H1 (cell line): ENCODE measurements at regions not wholly inside any gene's neighbourhood (a gene's known extent, or its start where the extent isn't known, plus 50 kb on each side); places are given as distances from the start of the nearest gene placed in this dataset.

Source experiments
- CTCF ChIA-PET: fragments of 300-600 bp; sonication (Branson Sonifier 250); formaldehyde crosslinking; loops from one replicate; lab custom pipeline; 2021; ENCODE audit not compliant: partially characterized antibody; lab: Charles Lee
- POLR2A ChIA-PET: fragments of 300-600 bp; sonication (Branson Sonifier 250); formaldehyde crosslinking; loops from one replicate; lab custom pipeline; 2021; ENCODE audit warnings: inconsistent platforms; ENCODE audit not compliant: partially characterized antibody; lab: Charles Lee
- DNase-seq, 2 experiments: peaks; one replicate each; pipeline versions ENCODE4 v3.0.0 to v3.0.0-alpha.2; 2010 to 2022; ENCODE audit warnings: low spot score in 2 of 2, low read depth in 1 of 2, mixed read lengths in 1 of 2
- FAIRE-seq: peaks from 2 replicates; lab custom pipeline; 2011; peaks lifted over from hg19 to GRCh38; lab: Jason Lieb, UNC
- H2AFZ ChIP-seq: 2 replicates; pipeline ENCODE4 v1.8.1; 2012; ENCODE audit warnings: low read length, inconsistent platforms
- H2AK5ac ChIP-seq: 2 replicates; pipeline ENCODE4 v1.6.1; 2013; ENCODE audit warnings: low read depth, low read length
- H2BK120ac ChIP-seq: replicated peaks from 2 replicates; pipeline ENCODE3; 2013; ENCODE audit warnings: low read depth, low read length, inconsistent platforms
- H2BK12ac ChIP-seq: 2 replicates; pipeline ENCODE4 v1.6.1; 2013; ENCODE audit warnings: low read depth, low read length
- H2BK15ac ChIP-seq: 2 replicates; pipeline ENCODE4 v1.6.1; 2013; ENCODE audit warnings: low read length
- H2BK20ac ChIP-seq: 2 replicates; pipeline ENCODE4 v1.6.1; 2013; ENCODE audit warnings: low read length
- H2BK5ac ChIP-seq: 2 replicates; pipeline ENCODE4 v1.6.1; 2013; ENCODE audit warnings: low read depth, low read length
- H3K14ac ChIP-seq: 2 replicates; pipeline ENCODE4 v1.6.1; 2013; ENCODE audit warnings: inconsistent platforms; ENCODE audit not compliant: insufficient read length
- H3K18ac ChIP-seq: 2 replicates; pipeline ENCODE4 v1.6.1; 2013; ENCODE audit warnings: low read length; ENCODE audit errors: extremely low read depth
- H3K23ac ChIP-seq: 2 replicates; pipeline ENCODE4 v1.6.1; 2013; ENCODE audit warnings: inconsistent platforms; ENCODE audit not compliant: insufficient read length
- H3K23me2 ChIP-seq: 2 replicates; pipeline ENCODE4 v1.6.1; 2013; ENCODE audit warnings: low read depth, low read length
- H3K27ac ChIP-seq: 2 replicates; pipeline ENCODE4 v1.6.1; 2011; ENCODE audit warnings: low read depth, low read length, inconsistent platforms
- H3K27me3 ChIP-seq, 4 experiments: replicated peaks in 1 of 4; 1 replicate in 1 of 4; 2 replicates in 3 of 4; pipeline versions ENCODE4 v1.6.1 to v1.8.1; 2011 to 2013; ENCODE audit warnings: low read length in 3 of 4, mild to moderate bottlenecking in 3 of 4, inconsistent platforms in 2 of 4, mixed read lengths in 2 of 4, moderate library complexity in 1 of 4; ENCODE audit not compliant: control insufficient read depth in 3 of 4, insufficient read depth in 3 of 4; ENCODE audit errors: extremely low read depth in 1 of 4
- H3K36me3 ChIP-seq, 4 experiments: 2 replicates each; pipeline versions ENCODE4 v1.6.1 to v1.8.1; 2011 to 2013; ENCODE audit warnings: mild to moderate bottlenecking in 4 of 4, low read length in 3 of 4, moderate library complexity in 2 of 4, control low read depth in 1 of 4, inconsistent platforms in 1 of 4; ENCODE audit not compliant: insufficient read depth in 4 of 4, control insufficient read depth in 2 of 4
- H3K4ac ChIP-seq: replicated peaks from 2 replicates; pipeline ENCODE3; 2013; ENCODE audit warnings: low read length, low read depth, mixed read lengths, inconsistent platforms; ENCODE audit not compliant: insufficient read length
- H3K4me1 ChIP-seq, 4 experiments: replicated peaks in 1 of 4; 1 replicate in 1 of 4; 2 replicates in 3 of 4; pipeline versions ENCODE4 v1.6.1 to v1.8.1; 2011 to 2013; ENCODE audit warnings: low read length in 3 of 4, inconsistent platforms in 2 of 4, mixed read lengths in 1 of 4; ENCODE audit not compliant: insufficient read depth in 4 of 4, control insufficient read depth in 3 of 4
- H3K4me2 ChIP-seq, 2 experiments: 2 replicates each; pipeline versions ENCODE4 v1.6.1 to v1.8.1; 2011 to 2013; ENCODE audit warnings: low read depth in 2 of 2, low read length in 2 of 2, control low read depth in 1 of 2, inconsistent platforms in 1 of 2, mild to moderate bottlenecking in 1 of 2; ENCODE audit not compliant: insufficient read depth in 1 of 2
- H3K4me3 ChIP-seq, 4 experiments: fragments of 200-600, 300-600 bp in 1 of 4; sonication (generic), shearing (Covaris generic), sonication (Bioruptor Twin) in 1 of 4; 2 replicates each; pipeline versions ENCODE4 v1.5.1 to v1.8.1; 2011 to 2016; ENCODE audit warnings: low read length in 4 of 4, low read depth in 3 of 4, control low read depth in 2 of 4, inconsistent platforms in 2 of 4, mild to moderate bottlenecking in 2 of 4, mixed read lengths in 1 of 4, moderate library complexity in 1 of 4; ENCODE audit not compliant: insufficient read depth in 2 of 4; ENCODE audit errors: extremely low read depth in 1 of 4
- H3K56ac ChIP-seq: replicated peaks from 2 replicates; pipeline ENCODE3; 2013; ENCODE audit warnings: low read depth, mild to moderate bottlenecking, mixed read lengths, low read length, inconsistent platforms; ENCODE audit not compliant: insufficient read length
- H3K79me1 ChIP-seq: 2 replicates; pipeline ENCODE4 v1.6.1; 2013; ENCODE audit warnings: low read depth, low read length, control low read depth
- H3K79me2 ChIP-seq, 2 experiments: 2 replicates each; pipeline versions ENCODE4 v1.6.1 to v1.8.1; 2012 to 2013; ENCODE audit warnings: low read length in 2 of 2, mild to moderate bottlenecking in 2 of 2, inconsistent platforms in 1 of 2; ENCODE audit not compliant: insufficient read depth in 2 of 2, control insufficient read depth in 1 of 2
- H3K9ac ChIP-seq, 4 experiments: replicated peaks in 1 of 4; 1 replicate in 1 of 4; 2 replicates in 3 of 4; pipeline versions ENCODE4 v1.6.1 to v1.8.1; 2011 to 2013; ENCODE audit warnings: low read depth in 3 of 4, low read length in 3 of 4, control low read depth in 2 of 4, mild to moderate bottlenecking in 2 of 4, moderate library complexity in 2 of 4, inconsistent platforms in 1 of 4; ENCODE audit errors: extremely low read depth in 1 of 4
- H3K9me3 ChIP-seq, 2 experiments: 2 replicates each; pipeline versions ENCODE4 v1.6.1 to v1.8.1; 2012 to 2013; ENCODE audit warnings: mild to moderate bottlenecking in 2 of 2, moderate library complexity in 2 of 2, control low read depth in 1 of 2, inconsistent platforms in 1 of 2, low read depth in 1 of 2, low read length in 1 of 2, mixed read lengths in 1 of 2; ENCODE audit not compliant: insufficient read depth in 2 of 2
- H4K20me1 ChIP-seq, 2 experiments: replicated peaks in 1 of 2; 2 replicates each; pipeline versions ENCODE3 to v1.8.1; 2011 to 2013; ENCODE audit warnings: inconsistent platforms in 2 of 2, low read length in 2 of 2, mild to moderate bottlenecking in 1 of 2; ENCODE audit not compliant: insufficient read depth in 2 of 2, control insufficient read depth in 1 of 2
- H4K5ac ChIP-seq: 2 replicates; pipeline ENCODE4 v1.6.1; 2013; ENCODE audit warnings: low read length, low read depth, mixed read lengths, inconsistent platforms; ENCODE audit not compliant: insufficient read length
- H4K8ac ChIP-seq: 2 replicates; pipeline ENCODE4 v1.8.0; 2013; ENCODE audit warnings: mild to moderate bottlenecking, moderate library complexity, low read length, inconsistent platforms; ENCODE audit not compliant: insufficient read depth; ENCODE audit errors: extremely low read depth
- H4K91ac ChIP-seq: replicated peaks from 2 replicates; pipeline ENCODE3; 2013; ENCODE audit warnings: low read length, mixed read lengths, inconsistent platforms; ENCODE audit not compliant: insufficient read length
- CHD1 ChIP-seq: IDR thresholded peaks from 2 replicates; pipeline ENCODE4 v1.6.1; 2012; ENCODE audit warnings: low read depth, low read length, improper control_type of control experiment
- CTBP2 ChIP-seq: IDR thresholded peaks from 2 replicates; pipeline ENCODE4 v1.7.0; 2011; ENCODE audit warnings: borderline replicate concordance, mild to moderate bottlenecking, moderate library complexity, mixed read lengths, low read length; ENCODE audit not compliant: insufficient read depth, insufficient read length
- GABPA ChIP-seq: IDR thresholded peaks from 2 replicates; pipeline ENCODE4 v1.6.1; 2011; ENCODE audit warnings: mild to moderate bottlenecking, low read length, moderate library complexity, borderline replicate concordance; ENCODE audit not compliant: insufficient read depth
- WGBS, 2 experiments: shearing (Covaris generic) in 1 of 2; methylation state at CpG; one replicate each; pipeline versions ENCODE4 v1.1.6 to v1.1.7; 2013 to 2015; ENCODE audit warnings: low lambda C conversion rate in 2 of 2, mixed read lengths in 2 of 2, inconsistent platforms in 1 of 2, low coverage in 1 of 2, missing lambda C conversion rate in 1 of 2; ENCODE audit not compliant: insufficient replicate concordance in 2 of 2, insufficient coverage in 1 of 2, insufficient read length in 1 of 2; ENCODE audit errors: extremely low coverage in 1 of 2, missing lambda C conversion rate in 1 of 2; 5-methylcytosine and 5-hydroxymethylcytosine counted together

DNA sequence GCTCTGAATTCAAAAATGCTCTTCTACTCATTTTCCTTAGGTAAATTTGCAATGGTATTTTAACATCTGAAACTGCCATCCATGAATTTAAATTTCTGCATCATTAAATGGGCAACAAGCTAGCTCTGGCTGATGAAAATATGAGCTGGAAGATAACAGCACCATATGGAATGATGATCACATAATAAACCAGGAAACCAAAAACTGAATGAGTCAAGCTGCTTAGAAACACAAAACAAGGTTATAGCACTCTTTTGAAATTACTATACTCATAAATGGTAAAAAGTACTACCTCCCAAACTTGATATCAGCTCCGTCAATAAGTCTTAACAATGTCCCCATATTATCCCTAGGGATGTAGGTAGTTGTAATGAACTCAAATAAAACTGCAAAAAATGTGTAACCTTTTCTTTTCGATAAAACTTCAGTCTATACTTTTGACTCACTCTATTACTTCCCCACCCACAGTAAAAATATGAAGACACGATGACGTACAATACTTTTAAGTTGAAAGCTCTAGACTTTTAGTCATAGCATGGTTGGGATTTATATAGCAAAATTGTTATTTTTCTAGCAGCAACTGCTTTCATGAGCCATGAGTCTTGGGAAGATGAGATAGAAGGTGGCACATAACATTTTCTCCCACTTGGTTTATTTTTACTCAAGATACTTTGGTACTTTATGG, 396.7 kb downstream of the CDH2 start:
- no peak overlapping the region for H3K18ac ChIP-seq
- no peaks in the 10 kb centered on the region for H3K79me2 ChIP-seq
- no peak overlapping the region for H3K56ac ChIP-seq
- H3K36me3 ChIP-seq = no peaks in the 10 kb centered on the region
- H4K5ac ChIP-seq = no peak overlapping the region
- no peak overlapping the region for H2BK20ac ChIP-seq
- H3K27me3 ChIP-seq = peaks cover 0 to 2% (median 0%) of the 10 kb centered on the region in 4 experiments; a peak in 2 of 7 replicates
- ChIA-PET POLR2A (no interaction called here), CTCF (interaction anchor here (0.6 to 3.6 kb wide), 5 partner anchors 8 to 651 kb away, joined by 3 to 19 read pairs (median 3); no protein-coding TSS in a partner anchor)
- H3K4ac ChIP-seq = no peak overlapping the region
- H2BK15ac ChIP-seq = no peak overlapping the region
- WGBS, 2 experiments = 87% methylated on average over 4 of the region's 4 CpGs; no CpG with 5 or more reads in 1 of the 2 experiments
- no peaks in the 10 kb centered on the region for H3K9me3 ChIP-seq
- no peak overlapping the region for H3K4me2 ChIP-seq
- no peak for FAIRE-seq
- peaks cover 0 to 8% (median 2%) of the 10 kb centered on the region in 4 experiments; a peak in 2 of 7 replicates for H3K4me1 ChIP-seq
- no peak overlapping the region for H3K23ac ChIP-seq
- no peak overlapping the region for H4K8ac ChIP-seq
- H4K91ac ChIP-seq = no peak overlapping the region
- H3K79me1 ChIP-seq = no peaks in the 10 kb centered on the region
- no peaks in the 10 kb centered on the region for H4K20me1 ChIP-seq
- no peak overlapping the region for H2AFZ ChIP-seq
- H3K9ac ChIP-seq = no peak overlapping the region
- no peak overlapping the region for H2AK5ac ChIP-seq
- H2BK120ac ChIP-seq = no peak overlapping the region
- H3K23me2 ChIP-seq = no peaks in the 10 kb centered on the region
- TF ChIP-seq CHD1 = no peak
- no peak for TF ChIP-seq GABPA
- TF ChIP-seq CTBP2 = no peak
- TF ChIP-seq, all 59 proteins: peak for 0
- no peak overlapping the region for H3K4me3 ChIP-seq
- H3K27ac ChIP-seq = no peak overlapping the region
- DNase-seq = no peak
- no peak overlapping the region for H2BK5ac ChIP-seq
- H2BK12ac ChIP-seq = no peak overlapping the region
- H3K14ac ChIP-seq = no peak overlapping the region
